WERI-Rb-1 (cell line): ENCODE measurements at regions not wholly inside any gene's neighbourhood (a gene's known extent, or its start where the extent isn't known, plus 50 kb on each side); places are given as distances from the start of the nearest gene placed in this dataset.

Source experiments
- DNase-seq: peaks from one replicate; pipeline ENCODE4 v3.0.0-alpha.2; 2020
- H3K27ac ChIP-seq: fragments of 250-450 bp; sonication (Bioruptor Pico); 2 replicates; pipeline ENCODE4 v1.5.1; 2020; ENCODE audit warnings: mild to moderate bottlenecking, moderate library complexity
- H3K27me3 ChIP-seq: fragments of 250-450 bp; sonication (Bioruptor Pico); 2 replicates; pipeline ENCODE4 v1.5.1; 2021; ENCODE audit warnings: mild to moderate bottlenecking, low read depth, moderate library complexity; ENCODE audit not compliant: insufficient read depth, severe bottlenecking
- H3K36me3 ChIP-seq: fragments of 250-450 bp; sonication (Bioruptor Pico); 2 replicates; pipeline ENCODE4 v1.5.1; 2020; ENCODE audit warnings: mild to moderate bottlenecking, moderate library complexity
- H3K4me3 ChIP-seq: 2 replicates; pipeline ENCODE4 v1.5.1; 2011; ENCODE audit warnings: low read depth, mild to moderate bottlenecking, control low read depth, low read length
- H3K9me3 ChIP-seq: fragments of 250-450 bp; sonication (Bioruptor Pico); 2 replicates; pipeline ENCODE4 v1.5.1; 2021; ENCODE audit warnings: mild to moderate bottlenecking, moderate library complexity; ENCODE audit not compliant: severe bottlenecking
- CTCF ChIP-seq: IDR thresholded peaks from 2 replicates; pipeline ENCODE4 v1.5.1; 2011; ENCODE audit warnings: low read depth, mild to moderate bottlenecking, control low read depth, inconsistent platforms, low read length

GRCh38 chr13:50158385-50159165 is 143.3 kb downstream of the KCNRG start:
- DNase-seq, result no peak
- Histone ChIP-seq H3K9me3 (no peaks in the 10 kb centered on the region), H3K4me3 (no peak overlapping the region), H3K36me3 (no peaks in the 10 kb centered on the region), H3K27me3 (no peaks in the 10 kb centered on the region), H3K27ac (no peak overlapping the region)
- TF ChIP-seq CTCF, result no peak

GRCh38 chr13:50159607-50160006 is 144.4 kb downstream of the KCNRG start:
- H3K36me3 ChIP-seq, result no peaks in the 10 kb centered on the region
- no peaks in the 10 kb centered on the region for H3K27me3 ChIP-seq
- no peaks in the 10 kb centered on the region for H3K9me3 ChIP-seq
- no peak overlapping the region for H3K4me3 ChIP-seq
- TF ChIP-seq CTCF, result no peak
- no peak for DNase-seq
- no peak overlapping the region for H3K27ac ChIP-seq

- no peak for TF ChIP-seq CTCF
- Histone ChIP-seq H3K27ac (no peak overlapping the region), H3K9me3 (no peaks in the 10 kb centered on the region), H3K36me3 (no peaks in the 10 kb centered on the region), H3K4me3 (no peak overlapping the region), H3K27me3 (no peaks in the 10 kb centered on the region)
- no peak for DNase-seq
Observed at GRCh38 chr13:50161052-50161451, 145.8 kb downstream of the KCNRG start.

GRCh38 chr13:50162001-50162400 is 146.8 kb downstream of the KCNRG start:
- peak; percentile 5 for DNase-seq
- H3K4me3 ChIP-seq, result no peak overlapping the region
- H3K9me3 ChIP-seq, result no peaks in the 10 kb centered on the region
- H3K36me3 ChIP-seq, result no peaks in the 10 kb centered on the region
- H3K27ac ChIP-seq, result no peak overlapping the region
- no peak for TF ChIP-seq CTCF
- H3K27me3 ChIP-seq, result no peaks in the 10 kb centered on the region

- Histone ChIP-seq H3K27me3 (no peaks in the 10 kb centered on the region), H3K9me3 (no peaks in the 10 kb centered on the region), H3K27ac (no peak overlapping the region), H3K4me3 (no peak overlapping the region), H3K36me3 (no peaks in the 10 kb centered on the region)
- TF ChIP-seq CTCF, result no peak
- no peak for DNase-seq
Observed at GRCh38 chr13:50162567-50162966, 147.3 kb downstream of the KCNRG start.
